Large intestine (tissue), 3 donors: ENCODE measurements at regions not wholly inside any gene's neighbourhood (a gene's known extent, or its start where the extent isn't known, plus 50 kb on each side); places are given as distances from the start of the nearest gene placed in this dataset.
"Not testable (repeated sequence)": the region's sequence is repeated elsewhere in the genome, so short reads cannot be mapped to it uniquely, and the experiment has no call there.

Experiments
- DNase-seq, 2 donors: peaks; one replicate each; pipeline versions ENCODE4 v3.0.0 to v3.0.0-alpha.2; 2013
- H3K27ac ChIP-seq: one replicate; pipeline ENCODE4 v1.5.1; 2013; ENCODE audit warnings: low read length
- H3K27me3 ChIP-seq: 2 replicates; pipeline ENCODE4 v1.6.1; 2013; ENCODE audit warnings: low read length; ENCODE audit not compliant: control insufficient read depth, insufficient read depth
- H3K36me3 ChIP-seq: 2 replicates; pipeline ENCODE4 v1.6.1; 2013; ENCODE audit warnings: low read length; ENCODE audit not compliant: control insufficient read depth, insufficient read depth
- H3K4me1 ChIP-seq: one replicate; pipeline ENCODE4 v1.6.1; 2013; ENCODE audit warnings: low read length; ENCODE audit not compliant: control insufficient read depth, insufficient read depth
- H3K4me3 ChIP-seq: one replicate; pipeline ENCODE4 v1.5.1; 2013; ENCODE audit warnings: low read length
- H3K9me3 ChIP-seq: one replicate; pipeline ENCODE4 v1.6.1; 2013; ENCODE audit warnings: mild to moderate bottlenecking, low read depth, low read length, moderate library complexity; ENCODE audit not compliant: control insufficient read depth
- WGBS: methylation state at CpG from one replicate; pipeline ENCODE4 v1.1.5; 2013; ENCODE audit warnings: low lambda C conversion rate; ENCODE audit not compliant: insufficient coverage; 5-methylcytosine and 5-hydroxymethylcytosine counted together

DNA sequence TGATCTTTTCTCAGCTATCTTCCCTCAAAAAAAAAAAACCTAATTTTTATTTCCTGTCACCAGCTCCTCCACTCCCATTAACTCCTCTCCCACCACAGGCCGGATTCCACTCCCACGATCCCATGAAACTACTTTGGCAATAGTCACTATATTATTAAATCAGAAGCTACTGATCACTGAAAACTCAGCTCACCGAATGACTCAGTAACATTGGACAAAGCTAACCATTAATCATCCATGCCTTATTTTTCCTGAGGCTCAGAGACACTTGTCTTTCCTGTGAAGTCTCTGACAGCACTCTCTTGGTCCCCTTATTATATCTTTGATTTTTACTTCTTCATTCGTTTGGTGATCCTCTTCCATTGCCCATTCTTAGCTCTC lies 260.2 kb downstream of the CGGBP1 start:
- H3K4me1 ChIP-seq: no peaks in the 10 kb centered on the region
- peaks cover 6% of the 10 kb centered on the region for H3K27me3 ChIP-seq
- H3K27ac ChIP-seq: no peak overlapping the region
- no peak for DNase-seq
- H3K4me3 ChIP-seq: no peak overlapping the region
- 90% methylated on average over 3 of the region's 4 CpGs for WGBS
- no peaks in the 10 kb centered on the region for H3K9me3 ChIP-seq
- H3K36me3 ChIP-seq: no peaks in the 10 kb centered on the region

DNA sequence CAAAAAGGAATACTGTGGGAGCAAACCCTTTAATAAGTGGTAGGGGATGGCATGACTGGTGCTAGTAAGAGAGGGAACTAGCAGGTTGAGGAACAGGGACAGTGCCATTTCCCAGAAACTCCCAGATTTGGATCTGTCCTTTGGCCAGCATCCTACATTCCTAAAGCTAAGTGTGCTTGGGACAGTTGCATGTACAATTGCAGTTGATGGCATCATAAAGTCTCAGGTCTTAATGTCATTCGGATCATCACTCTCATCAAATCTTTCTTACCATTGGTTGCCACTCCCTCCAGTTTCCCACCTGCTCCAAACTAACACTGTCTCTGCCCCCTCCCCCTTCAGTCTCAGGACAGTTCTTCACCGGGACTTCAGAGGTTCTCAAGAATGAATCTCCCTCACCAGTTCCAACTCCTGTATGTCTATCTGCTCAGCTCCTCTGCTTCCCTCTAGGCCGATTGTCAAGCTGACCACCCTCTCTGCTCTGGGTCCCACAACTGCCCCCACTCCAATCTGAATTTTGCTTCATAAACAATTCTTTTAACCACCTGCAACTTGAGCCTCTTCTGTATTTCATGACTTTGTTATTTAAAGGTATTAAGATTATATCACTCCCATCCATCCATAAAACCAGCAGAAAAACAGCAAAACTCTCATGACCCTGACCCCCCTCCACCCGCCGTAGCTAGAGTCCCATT lies 260.8 kb downstream of the CGGBP1 start:
- no peak for DNase-seq
- H3K4me3 ChIP-seq: no peak overlapping the region
- WGBS: 100% methylated on average over 3 of the region's 5 CpGs
- no peaks in the 10 kb centered on the region for H3K36me3 ChIP-seq
- peaks cover 11% of the 10 kb centered on the region for H3K27me3 ChIP-seq
- H3K27ac ChIP-seq: no peak overlapping the region
- H3K4me1 ChIP-seq: no peaks in the 10 kb centered on the region
- H3K9me3 ChIP-seq: no peaks in the 10 kb centered on the region

DNA sequence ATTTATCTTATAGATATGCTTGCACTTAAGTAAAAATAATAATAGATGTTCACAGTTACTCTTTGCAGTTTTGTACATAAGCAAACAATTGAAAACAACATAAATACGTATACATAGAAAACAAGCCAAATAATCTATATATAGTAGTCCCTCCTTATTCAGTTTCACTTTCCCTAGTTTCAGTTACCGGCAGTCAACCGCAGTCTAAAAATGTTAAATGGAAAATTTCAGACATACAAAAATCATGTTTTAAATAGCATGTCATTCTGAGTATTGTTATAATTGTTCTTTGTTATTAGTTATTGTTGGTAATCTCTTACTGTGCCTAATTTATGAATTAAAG lies 262.0 kb downstream of the CGGBP1 start:
- no peak overlapping the region for H3K4me3 ChIP-seq
- WGBS: 100% methylated on average over 1 of the region's 3 CpGs
- peaks cover 23% of the 10 kb centered on the region for H3K27me3 ChIP-seq
- no peaks in the 10 kb centered on the region for H3K4me1 ChIP-seq
- no peak overlapping the region for H3K27ac ChIP-seq
- DNase-seq: no peak
- H3K36me3 ChIP-seq: no peaks in the 10 kb centered on the region
- no peaks in the 10 kb centered on the region for H3K9me3 ChIP-seq

DNA sequence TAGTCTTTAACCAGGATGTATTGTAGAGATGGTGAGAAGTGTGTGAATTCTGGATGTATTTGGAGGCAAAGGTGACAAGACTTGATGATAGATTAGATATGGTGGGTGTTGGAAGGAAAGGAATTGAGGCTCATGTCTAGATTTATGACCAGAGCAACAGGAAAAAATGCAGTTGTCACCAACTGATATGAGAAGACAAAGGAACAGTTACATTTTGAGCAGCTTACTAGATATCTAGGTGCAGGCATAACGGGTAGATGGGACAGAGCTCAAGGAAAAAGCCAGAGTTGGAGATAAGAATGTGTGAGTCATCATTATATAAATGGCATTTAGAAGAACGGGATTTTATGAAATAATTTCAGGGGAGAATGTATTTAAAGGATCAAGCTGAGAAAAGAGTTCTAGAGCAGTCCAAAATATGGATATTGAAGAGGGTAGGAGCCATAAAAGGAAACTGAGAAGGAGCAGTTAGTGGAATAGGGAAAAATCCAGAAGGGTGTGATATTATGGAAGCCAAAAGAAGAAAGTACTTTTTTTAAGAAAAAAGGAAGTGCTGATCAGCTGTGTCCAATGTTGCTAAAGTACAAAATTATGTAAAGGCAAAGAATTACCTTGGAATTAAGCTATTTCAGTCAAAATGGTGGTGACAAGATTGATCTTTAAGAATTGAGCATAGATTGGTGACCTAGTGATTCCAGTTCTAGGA lies 262.5 kb downstream of the CGGBP1 start:
- no peaks in the 10 kb centered on the region for H3K36me3 ChIP-seq
- H3K27ac ChIP-seq: no peak overlapping the region
- H3K9me3 ChIP-seq: no peaks in the 10 kb centered on the region
- H3K27me3 ChIP-seq: peaks cover 28% of the 10 kb centered on the region
- WGBS: 17% methylated on average over 2 of the region's 2 CpGs
- H3K4me3 ChIP-seq: no peak overlapping the region
- DNase-seq: no peak
- H3K4me1 ChIP-seq: no peaks in the 10 kb centered on the region

DNA sequence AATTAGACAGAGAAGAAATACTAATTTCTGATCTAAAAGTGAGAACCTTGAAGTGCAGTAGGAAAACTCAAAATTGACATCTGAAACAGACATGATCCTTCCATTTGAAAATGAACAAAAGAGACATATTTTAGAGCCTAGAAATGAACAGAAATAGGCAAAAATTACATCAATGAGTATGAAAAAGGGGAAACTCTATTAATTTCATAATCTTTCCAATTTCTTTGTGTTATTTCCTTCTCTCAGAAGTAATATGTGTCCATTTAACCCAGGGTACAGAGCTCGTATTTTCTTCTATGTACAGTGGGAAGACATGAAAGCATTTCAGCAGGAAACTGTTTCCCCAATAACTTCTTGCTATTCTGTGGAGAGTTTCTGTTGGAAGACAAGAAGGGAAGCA lies 263.1 kb downstream of the CGGBP1 start:
- no peaks in the 10 kb centered on the region for H3K36me3 ChIP-seq
- no peak for DNase-seq
- no peaks in the 10 kb centered on the region for H3K4me1 ChIP-seq
- H3K27ac ChIP-seq: no peak overlapping the region
- no CpG with 5 or more reads among the region's 1 CpG for WGBS
- no peak overlapping the region for H3K4me3 ChIP-seq
- no peaks in the 10 kb centered on the region for H3K9me3 ChIP-seq
- peaks cover 28% of the 10 kb centered on the region for H3K27me3 ChIP-seq

DNA sequence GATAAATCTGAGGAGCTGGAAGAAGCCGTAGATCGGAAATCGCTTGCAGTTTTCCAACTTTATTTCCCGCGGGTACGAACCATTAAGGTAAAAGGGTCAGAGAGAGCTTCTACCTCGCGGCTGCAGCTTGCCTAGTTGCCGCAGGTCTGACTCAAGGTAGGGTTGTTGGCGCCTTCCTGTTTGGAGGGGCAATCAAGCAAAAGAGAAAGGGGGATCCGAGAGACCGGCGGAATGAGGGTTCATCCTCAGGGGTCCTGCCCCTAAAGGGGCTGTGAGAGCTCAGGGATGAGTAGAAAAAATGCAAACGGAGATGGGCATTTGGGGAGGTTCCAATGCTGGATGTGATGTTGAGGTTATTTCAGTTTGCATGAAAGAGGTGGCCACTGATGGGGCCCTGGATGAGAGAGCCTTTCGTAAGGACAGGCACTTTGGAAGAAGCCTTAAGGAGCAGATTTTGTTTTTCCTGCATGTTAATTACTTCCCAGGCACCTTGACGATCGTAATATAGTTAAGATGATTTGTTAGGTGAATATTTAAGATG lies 265.4 kb downstream of the CGGBP1 start:
- Histone ChIP-seq H3K4me3 (no peak overlapping the region), H3K36me3 (no peaks in the 10 kb centered on the region), H3K9me3 (no peaks in the 10 kb centered on the region), H3K4me1 (no peaks in the 10 kb centered on the region), H3K27ac (no peak overlapping the region), H3K27me3 (peaks cover 28% of the 10 kb centered on the region)
- no CpG with 5 or more reads among the region's 17 CpGs for WGBS
- no peak for DNase-seq

DNA sequence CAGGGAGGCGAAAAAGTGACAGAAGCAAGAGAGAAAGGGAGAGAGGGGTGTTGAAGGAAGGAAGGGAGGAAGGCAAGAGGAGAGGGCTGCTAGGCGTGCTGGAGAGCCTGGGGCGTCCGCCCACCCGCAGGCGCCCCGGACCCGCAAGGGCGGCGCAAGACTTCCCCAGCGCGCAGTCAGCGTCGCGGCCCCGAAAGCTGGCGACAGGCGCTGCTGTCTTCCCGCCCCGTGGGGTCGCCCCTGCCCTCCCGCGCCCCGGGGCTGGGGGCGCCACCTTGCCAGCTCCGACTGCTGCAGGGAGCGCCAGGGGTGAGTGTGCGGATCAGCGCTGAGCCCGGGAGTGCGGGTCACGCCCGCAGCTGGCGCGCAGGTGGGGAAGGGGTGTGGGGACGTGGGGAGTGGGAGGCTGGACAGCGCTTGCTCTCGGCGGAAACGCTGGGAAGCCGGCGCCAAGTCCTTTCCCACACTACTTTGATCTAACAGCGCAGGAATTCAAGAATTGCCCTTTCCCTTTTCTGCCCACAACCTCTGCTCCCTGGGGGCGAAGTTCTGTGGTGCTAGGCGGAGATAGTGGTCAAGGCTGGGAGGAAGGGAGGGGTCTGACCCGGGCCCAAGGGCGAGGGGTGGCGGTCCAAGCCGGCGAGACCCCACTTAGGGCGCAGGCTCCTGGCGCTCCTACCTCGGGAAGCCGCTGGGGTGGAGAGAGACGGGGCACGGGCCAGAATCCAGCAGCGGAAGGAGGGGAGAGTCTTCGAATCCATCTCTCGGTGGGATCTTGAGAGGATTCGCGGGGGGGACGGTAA lies 266.1 kb downstream of the CGGBP1 start, which contains the start of gene HTR1F:
HTR1F (plus strand) TSS at position 173 of the 803 bp plus-strand sequence.
- H3K4me3 ChIP-seq: no peak within 1 kb of the TSS
- H3K4me1 ChIP-seq: no peaks in the 10 kb centered on the region
- H3K9me3 ChIP-seq: no peaks in the 10 kb centered on the region
- no peaks in the 10 kb centered on the region for H3K36me3 ChIP-seq
- H3K27me3 ChIP-seq: peaks cover 28% of the 10 kb centered on the region
- H3K27ac ChIP-seq: no peak within 1 kb of the TSS
- no CpG with 5 or more reads among the region's 62 CpGs for WGBS
- peak in 1 of 2 donors; percentile 1 for DNase-seq

DNA sequence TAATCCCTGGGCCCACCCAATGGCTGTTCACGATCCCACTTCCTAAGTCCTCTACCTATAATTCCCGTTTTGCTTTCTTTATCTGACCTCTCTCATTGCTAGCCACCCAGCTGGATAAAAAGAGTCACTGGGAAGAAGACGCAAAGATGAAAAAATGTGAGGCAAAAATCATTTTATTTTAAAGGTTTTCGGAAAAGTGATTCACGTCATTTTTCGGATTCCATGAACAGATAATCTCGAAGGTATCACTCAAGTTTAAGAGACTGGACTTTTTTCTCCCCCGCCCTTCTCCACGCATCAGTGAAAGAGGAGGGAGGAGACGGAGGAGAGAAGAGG lies 266.6 kb downstream of the CGGBP1 start:
- Histone ChIP-seq H3K4me1 (no peaks in the 10 kb centered on the region), H3K9me3 (no peaks in the 10 kb centered on the region), H3K4me3 (no peak overlapping the region), H3K27ac (no peak overlapping the region), H3K27me3 (peaks cover 28% of the 10 kb centered on the region), H3K36me3 (no peaks in the 10 kb centered on the region)
- DNase-seq: no peak
- WGBS: 80% methylated on average over 1 of the region's 10 CpGs

DNA sequence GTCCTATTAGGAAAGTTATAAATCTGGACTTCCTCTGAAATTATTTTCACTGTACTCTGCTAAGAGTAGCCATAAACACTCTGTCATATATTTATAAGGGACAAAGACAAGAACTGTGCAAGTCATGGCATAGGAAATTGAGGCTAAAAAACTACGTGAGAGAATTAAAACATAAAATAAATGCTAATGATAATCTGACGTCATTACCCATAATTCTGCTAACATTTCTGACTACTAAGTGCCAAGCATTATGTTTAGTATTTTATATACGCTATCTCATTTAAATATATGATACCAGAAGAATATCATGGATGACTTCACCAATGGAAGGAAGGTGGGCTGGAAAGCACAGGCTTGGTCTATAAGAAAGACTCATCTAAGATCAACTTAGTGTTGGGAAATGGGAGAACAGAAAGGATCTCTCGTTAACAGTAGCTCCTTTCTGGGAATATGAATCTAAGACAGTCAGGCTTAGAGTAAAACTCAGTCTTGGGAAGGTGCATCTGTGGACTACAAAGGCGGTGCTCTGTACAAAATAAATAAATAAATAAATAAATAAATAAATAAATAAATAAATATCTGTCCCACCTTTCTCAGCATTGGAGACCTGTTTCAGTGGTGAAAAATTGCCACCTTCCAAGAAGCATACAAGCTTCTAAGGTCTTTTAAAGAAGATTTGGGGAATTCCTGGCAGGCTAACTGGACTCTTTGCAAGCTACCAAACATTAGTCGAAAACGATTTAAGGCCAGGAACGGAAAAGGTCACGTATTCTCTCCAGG lies 267.4 kb downstream of the CGGBP1 start:
- Histone ChIP-seq H3K4me3 (no peak overlapping the region), H3K36me3 (no peaks in the 10 kb centered on the region), H3K27me3 (peaks cover 28% of the 10 kb centered on the region), H3K27ac (no peak overlapping the region), H3K4me1 (no peaks in the 10 kb centered on the region), H3K9me3 (no peaks in the 10 kb centered on the region)
- 100% methylated on average over 3 of the region's 9 CpGs for WGBS
- DNase-seq: no peak

DNA sequence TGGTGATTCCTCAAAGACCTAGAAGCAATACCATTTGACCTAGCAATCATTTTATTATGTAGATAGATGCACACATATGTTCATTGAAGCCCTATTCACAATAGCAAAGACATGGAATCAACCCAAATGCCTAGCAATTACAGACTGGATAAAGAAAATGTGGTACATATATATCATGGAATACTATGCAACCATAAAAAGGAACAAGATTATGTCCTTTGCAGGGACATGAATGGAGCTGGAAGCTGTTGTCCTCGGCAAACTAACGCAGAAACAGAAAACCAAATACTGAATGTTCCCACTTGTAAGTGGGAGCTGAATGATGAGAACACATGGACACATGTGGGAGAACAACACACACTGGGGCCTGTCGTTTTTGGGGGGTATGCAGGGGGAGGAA lies 269.8 kb downstream of the CGGBP1 start:
- not testable (repeated sequence) for H3K4me3 ChIP-seq, H3K36me3 ChIP-seq, H3K4me1 ChIP-seq, H3K9me3 ChIP-seq, H3K27ac ChIP-seq, DNase-seq
- H3K27me3 ChIP-seq: peaks cover 25% of the 10 kb centered on the region
- WGBS: 100% methylated on average over 1 of the region's 3 CpGs
